Type B pancreatic cell (in vitro differentiated cells): ENCODE measurements at regions not wholly inside any gene's neighbourhood (a gene's known extent, or its start where the extent isn't known, plus 50 kb on each side); places are given as distances from the start of the nearest gene placed in this dataset.
"Not testable (repeated sequence)": the region's sequence is repeated elsewhere in the genome, so short reads cannot be mapped to it uniquely, and the experiment has no call there.

Source experiments
- DNase-seq: peaks from one replicate; pipeline ENCODE4 v3.0.0; 2021; ENCODE audit warnings: mixed read lengths; ENCODE audit not compliant: unreplicated experiment; ENCODE audit errors: extremely low spot score
- H3K27ac Mint-ChIP-seq: 2 replicates; pipeline ENCODE4 v1.8.0; 2021; ENCODE audit warnings: mild to moderate bottlenecking, mixed read lengths
- H3K27me3 Mint-ChIP-seq: 2 replicates; pipeline ENCODE4 v1.8.0; 2021; ENCODE audit warnings: mixed read lengths
- H3K36me3 Mint-ChIP-seq: 2 replicates; pipeline ENCODE4 v1.8.0; 2021; ENCODE audit warnings: mixed read lengths
- H3K4me1 Mint-ChIP-seq: one replicate; pipeline ENCODE4 v1.8.0; 2021; ENCODE audit warnings: mixed read lengths; ENCODE audit not compliant: unreplicated experiment
- H3K4me3 Mint-ChIP-seq: 2 replicates; pipeline ENCODE4 v1.8.0; 2021; ENCODE audit warnings: mild to moderate bottlenecking, mixed read lengths
- H3K9me3 Mint-ChIP-seq: 2 replicates; pipeline ENCODE4 v1.8.0; 2021; ENCODE audit warnings: mixed read lengths
- CTCF ChIP-seq: fragments of 200-600 bp; sonication (generic); conservative IDR thresholded peaks from 2 replicates; pipeline ENCODE4 v1.5.0; 2021; ENCODE audit warnings: antibody characterized with exemption, mild to moderate bottlenecking

DNA sequence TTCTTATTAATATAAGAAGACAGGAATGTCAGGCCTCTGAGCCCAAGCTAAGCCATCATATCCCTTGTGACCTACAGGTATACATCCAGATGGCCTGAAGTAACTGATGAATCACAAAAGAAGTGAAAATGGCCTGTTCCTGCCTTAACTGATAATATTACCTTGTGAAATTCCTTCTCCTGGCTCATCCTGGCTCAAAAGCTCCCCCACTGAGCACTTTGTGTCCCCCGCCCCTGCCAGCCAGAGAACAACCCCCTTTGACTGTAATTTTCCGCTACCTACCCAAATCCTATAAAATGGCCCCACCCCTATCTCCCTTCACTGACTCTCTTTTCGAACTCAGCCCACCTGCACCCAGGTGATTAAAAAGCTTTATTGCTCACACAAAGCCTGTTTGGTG lies 274.4 kb downstream of the NUF2 start:
- not testable (repeated sequence) for H3K36me3 Mint-ChIP-seq, H3K27ac Mint-ChIP-seq, H3K27me3 Mint-ChIP-seq, H3K9me3 Mint-ChIP-seq, DNase-seq, H3K4me1 Mint-ChIP-seq, H3K4me3 Mint-ChIP-seq

DNA sequence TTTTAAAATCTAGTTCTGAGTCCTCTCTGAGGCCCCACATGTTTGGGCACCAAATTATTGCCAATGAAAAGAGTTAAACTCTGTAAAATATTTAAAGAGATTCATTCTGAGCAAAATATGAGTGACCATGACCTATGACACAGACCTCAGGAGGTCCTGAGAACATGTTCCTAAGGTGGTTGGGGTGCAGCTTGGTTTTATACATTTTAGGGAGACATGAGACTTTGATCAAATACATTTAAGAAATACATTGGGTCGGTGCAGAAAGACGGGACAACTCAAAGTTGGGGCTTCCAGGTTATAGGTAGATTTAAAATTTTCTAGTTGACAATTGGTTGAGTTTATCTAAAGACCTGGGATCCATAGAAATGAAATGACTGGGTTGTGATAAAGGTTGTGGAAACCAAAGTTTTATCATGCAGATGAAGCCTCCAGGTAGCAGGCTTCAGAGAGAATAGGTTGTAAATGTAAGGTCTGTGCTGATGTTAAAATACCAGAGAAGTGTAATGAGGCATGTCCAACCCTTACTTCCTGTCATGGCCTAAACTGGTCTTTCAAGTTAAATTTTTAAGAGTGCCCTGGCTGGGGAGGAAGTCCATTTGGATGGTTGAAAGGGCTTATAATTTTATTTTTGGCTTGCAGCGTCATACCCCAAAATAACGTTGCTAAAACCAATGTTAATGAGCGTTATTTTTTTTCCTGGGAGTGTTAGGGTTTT lies 274.9 kb downstream of the NUF2 start:
- Mint-ChIP-seq H3K36me3 (no peaks in the 10 kb centered on the region), H3K27me3 (peaks cover 2% of the 10 kb centered on the region), H3K4me3 (no peak overlapping the region), H3K27ac (no peak overlapping the region), H3K9me3 (peaks cover 5% of the 10 kb centered on the region), H3K4me1 (no peaks in the 10 kb centered on the region)
- no peak for TF ChIP-seq CTCF
- no peak for DNase-seq

DNA sequence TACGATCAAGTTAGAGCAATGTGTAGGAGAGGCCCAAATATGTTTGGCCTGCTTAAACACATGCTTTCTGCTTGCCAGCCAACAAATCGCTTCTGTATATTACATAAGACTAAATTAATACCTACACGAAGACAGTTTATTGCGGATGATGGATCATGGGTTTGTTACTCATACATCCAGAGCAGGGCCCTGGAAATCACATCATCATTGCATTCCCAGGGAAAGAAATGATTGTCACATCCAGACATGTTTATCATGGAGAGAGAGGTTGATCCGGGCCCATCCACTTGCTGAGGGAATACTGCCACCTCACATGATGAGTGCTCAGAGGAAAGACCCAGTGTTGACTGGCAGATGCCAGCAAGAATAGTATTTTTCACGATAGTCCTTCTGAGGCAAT lies 282.6 kb downstream of the NUF2 start:
- Mint-ChIP-seq H3K9me3 (no peaks in the 10 kb centered on the region), H3K4me3 (no peak overlapping the region), H3K27ac (no peak overlapping the region), H3K4me1 (peaks cover 4% of the 10 kb centered on the region), H3K36me3 (no peaks in the 10 kb centered on the region), H3K27me3 (no peaks in the 10 kb centered on the region)
- DNase-seq, result no peak
- no peak for TF ChIP-seq CTCF

DNA sequence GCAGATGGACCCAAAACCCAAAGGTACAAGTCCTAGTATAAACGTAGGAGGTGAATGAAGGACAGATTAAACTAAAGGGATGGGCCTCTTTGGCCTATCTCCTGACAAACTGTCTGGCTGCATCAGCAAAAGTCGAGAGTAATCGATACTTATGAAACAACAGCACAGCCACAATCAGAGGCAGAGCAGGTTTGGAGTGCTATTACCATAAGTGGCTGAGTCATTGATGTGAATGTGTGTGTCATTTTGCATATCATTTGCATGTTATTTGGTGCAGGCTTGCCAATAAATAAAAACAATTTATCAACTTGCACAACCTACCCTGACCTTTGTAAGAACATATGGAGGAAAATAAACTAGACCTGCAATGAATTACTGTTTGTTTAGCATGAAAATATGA lies 283.1 kb downstream of the NUF2 start:
- no peaks in the 10 kb centered on the region for H3K36me3 Mint-ChIP-seq
- no peak for DNase-seq
- no peak overlapping the region for H3K4me3 Mint-ChIP-seq
- no peak overlapping the region for H3K27ac Mint-ChIP-seq
- H3K4me1 Mint-ChIP-seq, result peaks cover 4% of the 10 kb centered on the region
- TF ChIP-seq CTCF, result no peak
- no peaks in the 10 kb centered on the region for H3K27me3 Mint-ChIP-seq
- H3K9me3 Mint-ChIP-seq, result no peaks in the 10 kb centered on the region

DNA sequence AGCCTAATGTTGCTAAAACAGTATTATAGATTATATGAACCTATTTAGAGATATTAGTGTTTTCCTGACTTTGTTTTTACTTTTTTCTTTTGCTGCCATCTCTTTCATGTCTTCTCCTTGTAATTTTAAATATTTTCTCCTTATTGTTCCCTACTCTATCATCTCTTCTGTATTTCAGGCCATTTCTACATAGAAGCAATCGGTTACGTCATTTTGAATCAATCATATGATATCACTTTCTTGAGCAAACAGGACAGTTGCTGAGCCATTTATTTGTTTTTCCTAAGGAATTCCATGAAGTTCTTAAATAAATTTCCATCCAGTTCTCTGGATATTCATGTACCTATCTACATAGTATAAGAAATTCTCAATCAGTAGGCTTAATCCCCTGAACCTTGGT lies 287.2 kb downstream of the NUF2 start:
- Mint-ChIP-seq H3K4me3 (no peak overlapping the region), H3K4me1 (no peaks in the 10 kb centered on the region), H3K27me3 (no peaks in the 10 kb centered on the region), H3K36me3 (no peaks in the 10 kb centered on the region), H3K27ac (no peak overlapping the region), H3K9me3 (no peaks in the 10 kb centered on the region)
- DNase-seq, result no peak
- no peak for TF ChIP-seq CTCF

- H3K27me3 Mint-ChIP-seq, result no peaks in the 10 kb centered on the region
- H3K4me1 Mint-ChIP-seq, result no peaks in the 10 kb centered on the region
- TF ChIP-seq CTCF, result no peak
- no peaks in the 10 kb centered on the region for H3K36me3 Mint-ChIP-seq
- H3K27ac Mint-ChIP-seq, result no peak overlapping the region
- no peak for DNase-seq
- no peak overlapping the region for H3K4me3 Mint-ChIP-seq
- no peaks in the 10 kb centered on the region for H3K9me3 Mint-ChIP-seq
Observed at GRCh38 chr1:163609858-163610257, 288.1 kb downstream of the NUF2 start.
